ENCODE measurements at regions not wholly inside any gene's neighbourhood (a gene's known extent, or its start where the extent isn't known, plus 50 kb on each side); places are given as distances from the start of the nearest gene placed in this dataset.

DNA sequence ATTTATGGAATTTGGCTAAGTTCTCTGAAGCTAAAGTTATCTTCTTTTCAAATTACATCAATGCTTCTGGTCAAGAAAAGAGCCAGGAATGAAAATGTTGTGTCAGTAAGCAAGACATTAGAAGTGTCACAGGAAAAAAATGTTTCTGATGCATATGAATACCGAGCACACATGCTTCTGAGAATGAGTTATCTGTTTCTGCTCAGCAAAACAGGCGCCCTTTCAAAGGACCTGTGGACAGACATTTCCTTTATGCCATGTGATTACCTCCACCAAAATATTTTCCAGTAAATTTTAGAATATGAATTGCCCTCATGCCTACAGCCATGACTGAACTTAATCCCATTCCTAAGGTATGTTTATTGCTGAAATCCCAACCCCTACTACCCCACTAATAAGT lies 55.4 kb upstream of the RNF180 start:
- no peak for DNase-seq

DNA sequence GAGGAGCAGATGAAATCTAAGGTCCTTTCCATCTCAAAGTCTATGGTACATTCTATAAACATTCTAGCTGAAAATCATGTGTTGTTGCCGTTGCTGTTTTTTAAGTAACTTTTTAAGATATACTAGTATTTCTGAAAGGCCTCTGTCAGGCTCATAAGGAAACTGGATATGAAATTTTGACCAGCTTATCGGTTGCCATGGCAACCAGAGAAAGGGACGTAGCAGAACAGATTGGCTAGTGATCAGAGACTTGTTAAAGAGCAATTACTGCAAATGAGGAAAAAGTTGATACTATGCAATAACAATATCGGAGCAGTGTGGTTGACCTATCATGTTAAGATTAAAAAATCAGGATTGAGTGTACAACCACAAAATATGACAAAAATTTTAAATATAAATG lies 57.0 kb upstream of the RNF180 start:
- no peak for DNase-seq

DNA sequence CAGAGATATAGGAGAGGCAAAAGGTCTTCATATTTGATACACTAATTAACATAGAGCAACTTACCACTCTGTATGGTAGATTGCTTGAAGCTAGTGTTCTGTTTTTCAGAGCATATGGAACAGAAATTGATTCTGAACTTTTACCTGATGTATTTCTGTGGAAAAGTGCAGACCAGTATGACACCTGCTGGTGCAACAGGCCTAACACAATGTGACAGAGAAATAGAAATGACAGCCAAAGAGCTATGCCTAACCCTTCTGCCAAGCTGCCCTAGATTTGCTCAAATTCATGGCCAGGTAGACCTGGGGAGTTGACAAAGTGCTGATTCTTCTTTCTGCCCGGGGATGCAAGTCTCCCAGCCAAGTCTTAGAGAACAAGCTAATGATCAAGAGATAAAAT lies 65.4 kb upstream of the RNF180 start:
- DNase-seq: no peak

DNA sequence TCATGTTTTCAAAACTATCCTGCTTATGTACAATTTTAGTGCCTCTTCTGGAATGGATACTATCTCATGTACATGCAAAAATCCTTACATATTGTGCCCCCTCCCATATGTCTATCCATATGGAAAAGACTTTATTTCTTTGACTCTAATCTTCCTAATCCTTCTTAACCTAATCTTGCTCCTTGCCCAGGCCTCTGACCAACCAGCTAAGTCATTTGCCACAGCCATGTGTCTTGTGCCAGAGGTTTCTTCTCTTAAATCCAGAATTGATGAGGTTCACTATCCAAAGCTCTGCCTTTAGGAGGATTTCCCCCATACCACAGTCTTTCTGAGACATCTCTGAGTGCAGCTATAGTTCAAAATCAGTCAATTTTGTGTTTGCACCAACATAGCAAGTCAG lies 68.9 kb upstream of the RNF180 start:
- no peak for DNase-seq

DNA sequence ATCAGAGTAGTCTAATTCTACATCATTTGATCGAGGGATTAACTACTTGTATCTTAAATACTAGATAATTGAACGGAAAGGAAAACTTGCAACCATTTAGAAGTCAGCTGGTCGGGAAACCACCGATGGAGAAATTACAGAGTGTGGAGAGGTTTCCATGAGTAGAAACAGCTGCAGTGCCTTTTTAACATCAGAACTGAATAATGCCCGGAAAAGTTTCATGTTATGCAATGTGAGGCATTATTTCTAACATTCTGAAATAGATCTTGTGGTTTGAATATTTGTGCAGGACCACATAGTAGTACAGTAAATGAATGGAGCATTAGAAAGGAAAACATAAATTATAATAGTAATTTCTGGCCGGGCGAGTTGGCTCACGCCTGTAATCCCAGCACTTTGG lies 88.1 kb upstream of the RNF180 start:
- DNase-seq: no peak

DNA sequence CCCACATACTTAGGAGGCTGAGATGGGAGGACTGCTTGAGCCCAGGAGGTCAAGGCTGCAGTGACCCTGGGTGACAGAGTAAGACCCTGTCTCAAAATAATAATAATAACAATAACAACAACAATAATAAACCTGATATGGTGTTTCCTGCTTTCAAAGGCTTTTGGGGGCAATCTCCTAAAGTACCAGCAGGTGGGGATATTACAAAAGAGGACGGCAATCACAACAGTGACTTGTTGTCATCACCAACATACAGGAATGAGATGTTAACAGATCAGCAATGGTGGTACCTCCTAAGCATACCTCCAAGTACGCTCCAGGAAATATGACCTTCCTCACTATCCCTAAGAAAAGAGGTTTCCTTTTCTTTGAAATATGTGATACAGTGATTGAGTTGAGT lies 91.1 kb upstream of the RNF180 start:
- DNase-seq: peak; percentile 32

DNA sequence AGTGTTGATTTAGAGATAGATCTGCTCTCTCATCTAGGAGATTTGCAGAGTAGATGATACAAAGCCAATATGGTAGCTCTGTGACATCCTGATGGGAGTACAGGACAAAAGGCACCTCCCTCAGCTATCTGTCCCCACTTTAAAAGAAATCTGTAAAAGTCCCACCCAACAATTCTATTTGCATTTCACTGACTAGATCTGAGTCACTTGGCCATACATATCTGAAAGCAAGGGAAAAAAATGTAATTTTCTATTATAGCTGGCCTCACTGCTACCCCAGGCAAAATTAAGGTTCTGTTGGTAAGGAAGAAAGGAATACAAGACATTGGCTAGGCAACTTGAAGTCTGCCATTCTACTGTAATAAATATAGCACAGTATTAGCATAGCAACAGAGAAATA lies 96.2 kb upstream of the RNF180 start:
- no peak for DNase-seq

DNA sequence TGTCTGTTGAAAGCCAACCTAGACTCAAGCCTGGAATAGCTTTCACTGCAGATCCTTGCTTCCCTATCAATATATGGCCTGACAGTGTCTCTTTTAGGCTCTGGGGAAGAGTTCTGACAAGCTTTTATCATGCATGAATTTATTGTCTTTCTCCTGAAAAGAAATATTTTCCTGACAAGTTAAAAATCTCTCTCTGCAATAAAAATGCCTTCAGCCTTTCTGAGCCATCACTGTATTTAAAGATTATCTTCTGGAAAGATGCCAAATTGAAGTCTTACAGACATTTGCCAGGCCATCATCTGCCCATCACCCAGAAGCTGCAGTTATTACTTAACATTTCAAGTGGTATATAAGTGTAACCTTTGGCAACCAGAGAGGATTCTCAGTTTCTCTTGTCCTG lies 88.1 kb upstream of the HTR1A start:
- no peak for DNase-seq

DNA sequence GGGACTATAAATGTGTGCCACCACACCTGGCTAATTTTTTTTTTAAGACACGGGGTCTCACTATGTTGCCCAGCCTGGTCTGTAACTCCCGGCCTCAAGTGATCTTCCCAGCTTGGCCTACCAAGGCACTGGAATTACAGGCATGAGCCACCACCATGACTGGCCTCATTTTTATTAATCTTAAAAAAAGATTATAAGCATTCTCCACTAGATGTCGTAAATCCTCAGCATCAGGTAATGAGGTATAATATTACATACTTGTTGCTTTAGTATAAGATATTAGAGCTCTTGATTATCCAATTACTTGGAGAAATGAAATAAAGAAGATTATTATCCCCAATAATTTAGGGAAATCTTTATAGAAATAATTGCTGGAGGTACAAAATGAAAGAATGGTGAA lies 78.2 kb upstream of the HTR1A start:
- no peak for DNase-seq

DNA sequence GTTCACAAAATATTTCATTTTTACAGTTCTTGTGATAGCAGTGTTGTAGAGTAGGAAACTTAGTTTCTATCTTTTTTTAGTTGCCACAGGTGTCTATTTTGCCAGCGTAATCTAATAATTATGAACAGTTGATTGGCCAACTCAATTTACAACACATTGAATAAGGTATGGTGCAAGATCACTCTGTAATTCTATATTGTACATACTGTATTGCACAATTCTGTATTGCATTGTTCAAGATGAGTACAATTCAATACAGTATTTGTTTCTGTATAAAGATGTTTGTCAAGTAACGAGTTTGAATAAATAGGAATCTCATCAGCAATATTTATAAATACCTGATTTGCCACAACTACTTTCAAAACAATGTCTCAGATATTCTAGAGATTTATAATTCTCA lies 64.2 kb upstream of the HTR1A start:
- no peak for DNase-seq

DNA sequence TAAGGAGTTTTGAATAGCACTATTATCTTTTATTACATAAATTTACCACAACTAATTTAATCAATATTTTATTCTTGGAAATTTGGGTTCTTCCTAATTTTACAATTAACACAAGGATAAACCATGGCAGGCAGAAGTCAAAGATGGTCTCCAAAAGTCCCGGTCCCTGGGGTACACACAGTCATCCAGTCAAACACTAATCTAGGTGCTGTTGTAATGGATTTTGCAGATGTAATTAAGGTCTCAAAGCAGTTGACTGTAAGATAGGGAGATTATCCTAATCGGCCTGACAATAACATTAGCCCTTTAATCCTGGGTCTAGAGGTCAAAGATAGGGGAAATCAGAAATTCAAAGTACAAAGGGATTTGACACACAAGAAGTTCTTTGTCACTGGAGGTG lies 57.5 kb upstream of the HTR1A start:
- DNase-seq: no peak

DNA sequence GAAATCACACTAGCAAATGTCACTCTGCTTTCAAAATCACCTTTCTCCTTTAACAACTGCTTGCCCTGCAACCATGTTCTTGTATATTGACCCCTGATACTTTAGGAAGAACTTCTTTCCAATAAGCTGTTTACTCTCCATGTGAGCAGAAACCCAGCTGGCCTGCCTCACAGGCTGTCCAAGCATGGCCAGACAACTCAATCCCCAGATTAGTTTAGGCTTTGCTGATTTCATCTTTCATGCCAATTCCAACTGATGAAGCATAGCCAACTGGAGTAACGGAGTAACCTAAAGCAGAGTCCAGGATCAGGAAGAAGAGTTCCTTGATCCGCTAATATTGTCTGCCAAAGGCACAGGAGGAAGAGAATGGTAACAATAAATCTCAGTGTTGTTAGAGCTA lies 56.7 kb upstream of the HTR1A start:
- no peak for DNase-seq

DNA sequence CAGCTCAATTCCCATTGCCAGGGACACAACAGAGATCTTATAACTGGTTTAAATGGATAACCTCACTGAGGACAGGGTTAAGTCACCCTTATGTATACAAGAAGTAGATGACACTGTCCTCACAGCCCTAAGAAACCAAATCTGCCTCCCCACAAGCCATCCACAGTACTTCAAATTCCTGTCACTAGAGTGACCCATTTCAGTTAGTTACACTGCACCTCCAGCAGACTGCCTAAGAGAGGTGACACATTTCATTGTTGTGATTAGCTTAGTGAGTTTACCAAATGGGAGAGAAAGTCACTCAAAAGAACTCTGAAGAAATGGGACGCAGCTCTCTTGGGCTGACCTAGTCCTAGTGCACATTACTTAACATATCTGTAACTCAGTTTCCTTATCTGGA lies 53.6 kb upstream of the HTR1A start:
- DNase-seq: no peak

All from activated CD4-positive, alpha-beta T cell treated with anti-CD3 and anti-CD28 coated beads, Interleukin-2, amount 50 U/mL, for 16 hours (primary cell).